IPS-NIHi7 (cell line): ENCODE measurements at regions not wholly inside any gene's neighbourhood (a gene's known extent, or its start where the extent isn't known, plus 50 kb on each side); places are given as distances from the start of the nearest gene placed in this dataset.
"Not testable (repeated sequence)": the region's sequence is repeated elsewhere in the genome, so short reads cannot be mapped to it uniquely, and the experiment has no call there.

ENCODE experiments used
- DNase-seq: peaks from one replicate; pipeline ENCODE4 v3.0.0; 2012; ENCODE audit warnings: mixed read lengths; ENCODE audit errors: extremely low spot score

GRCh38 chr22:48302657-48303368, 1524.9 kb downstream of the BRD1 start:
- no peak for DNase-seq

GRCh38 chr22:48301908-48302307, 1525.8 kb downstream of the BRD1 start:
- DNase-seq = no peak

GRCh38 chr22:48301421-48301820, 1526.3 kb downstream of the BRD1 start:
- DNase-seq = no peak

GRCh38 chr22:48300877-48301276, 1526.8 kb downstream of the BRD1 start:
- DNase-seq = no peak

- DNase-seq = no peak
Observed at GRCh38 chr22:48299801-48300200, 1527.9 kb downstream of the BRD1 start.

- no peak for DNase-seq
Observed at GRCh38 chr22:48299124-48299523, 1528.5 kb downstream of the BRD1 start.

- no peak for DNase-seq
Observed at GRCh38 chr22:48297296-48297695, 1530.4 kb downstream of the BRD1 start.

- DNase-seq = not testable (repeated sequence)
Observed at GRCh38 chr22:48289954-48290353, 1527.5 kb downstream of the TBC1D22A start.

- DNase-seq = no peak
Observed at GRCh38 chr22:48288376-48288940, 1526.0 kb downstream of the TBC1D22A start.

- no peak for DNase-seq
Observed at GRCh38 chr22:48287031-48287430, 1524.6 kb downstream of the TBC1D22A start.

- no peak for DNase-seq
Observed at GRCh38 chr22:48284671-48285070, 1522.2 kb downstream of the TBC1D22A start.

- no peak for DNase-seq
Observed at GRCh38 chr22:48282804-48283203, 1520.4 kb downstream of the TBC1D22A start.

- DNase-seq = no peak
Observed at GRCh38 chr22:48279461-48279756, 1517.0 kb downstream of the TBC1D22A start.

- DNase-seq = no peak
Observed at GRCh38 chr22:48278620-48279460, 1516.4 kb downstream of the TBC1D22A start.

GRCh38 chr22:48277868-48278581, 1515.6 kb downstream of the TBC1D22A start:
- no peak for DNase-seq

GRCh38 chr22:48276994-48277867, 1514.8 kb downstream of the TBC1D22A start:
- DNase-seq = no peak

GRCh38 chr22:48275412-48275811, 1513.0 kb downstream of the TBC1D22A start:
- DNase-seq = no peak

- DNase-seq = no peak
Observed at GRCh38 chr22:48270731-48271130, 1508.3 kb downstream of the TBC1D22A start.

- no peak for DNase-seq
Observed at GRCh38 chr22:48268771-48269552, 1506.5 kb downstream of the TBC1D22A start.

- DNase-seq = no peak
Observed at GRCh38 chr22:48268293-48268692, 1505.8 kb downstream of the TBC1D22A start.
